K562 (cell line): ENCODE measurements at regions not wholly inside any gene's neighbourhood (a gene's known extent, or its start where the extent isn't known, plus 50 kb on each side); places are given as distances from the start of the nearest gene placed in this dataset.

Source experiments
- CBX5 ChIP-seq: IDR thresholded peaks from 2 replicates; pipeline ENCODE4 v1.6.1; 2014; ENCODE audit warnings: low read depth, borderline replicate concordance
- CHD7 ChIP-seq: fragments of 200-600 bp; sonication (generic); IDR thresholded peaks from one replicate; pipeline ENCODE4 v1.6.1; 2012; ENCODE audit warnings: mild to moderate bottlenecking, low read depth, low read length, inconsistent platforms
- DIDO1 ChIP-seq: fragments of 450-650 bp; IDR thresholded peaks from 2 replicates; pipeline ENCODE4 v1.6.1; 2016; ENCODE audit warnings: low read depth, missing biosample characterization, missing genetic modification characterization
- E2F1 ChIP-seq: sonication (generic); formaldehyde crosslinking; IDR thresholded peaks from 2 replicates; pipeline ENCODE4 v1.8.1; 2023; ENCODE audit warnings: mild to moderate bottlenecking, missing genetic modification reagents, moderate library complexity
- FOXK1 ChIP-seq: sonication (generic); formaldehyde crosslinking; IDR thresholded peaks from 2 replicates; pipeline ENCODE4 v1.8.0; 2022; ENCODE audit warnings: missing genetic modification reagents, mild to moderate bottlenecking, borderline replicate concordance
- GABPB2 ChIP-seq: fragments of 250-450 bp; sonication (Bioruptor Pico); conservative IDR thresholded peaks from 2 replicates; pipeline ENCODE4 v1.5.1; 2021; ENCODE audit warnings: mild to moderate bottlenecking
- HSF4 ChIP-seq: fragments of 250-450 bp; sonication (Bioruptor Pico); IDR thresholded peaks from 2 replicates; pipeline ENCODE4 v2.1.2; 2022; ENCODE audit warnings: mild to moderate bottlenecking, moderate library complexity, borderline replicate concordance
- MITF ChIP-seq: IDR thresholded peaks from 2 replicates; pipeline ENCODE4 v1.6.1; 2014; ENCODE audit warnings: antibody characterized with exemption
- NFE2 ChIP-seq: IDR thresholded peaks from 2 replicates; pipeline ENCODE4 v1.6.1; 2014; ENCODE audit warnings: antibody characterized with exemption, low read depth
- NR2C2 ChIP-seq, 2 experiments: fragments of 200-800 bp in 1 of 2; sonication (Bioruptor generic) in 1 of 2; sonication (generic) in 1 of 2; formaldehyde crosslinking in 1 of 2; IDR thresholded peaks; 2 replicates each; pipeline versions ENCODE4 v1.6.1 to v1.8.0; 2016 to 2022; ENCODE audit warnings: mild to moderate bottlenecking in 1 of 2, missing compliant biosample characterization in 1 of 2, missing genetic modification characterization in 1 of 2, missing genetic modification reagents in 1 of 2
- RBM22 ChIP-seq: fragments of 200-400 bp; formaldehyde crosslinking; IDR thresholded peaks from 2 replicates; pipeline ENCODE4 v1.6.1; 2018; ENCODE audit warnings: low read length, low read depth; ENCODE audit not compliant: poor library complexity, severe bottlenecking
- ZC3H4 ChIP-seq: sonication (generic); formaldehyde crosslinking; IDR thresholded peaks from 2 replicates; pipeline ENCODE4 v1.9.0; 2021; ENCODE audit warnings: missing genetic modification reagents, borderline replicate concordance
- ZNF274 ChIP-seq: IDR thresholded peaks from 2 replicates; pipeline ENCODE4 v1.6.1; 2011; ENCODE audit warnings: low read depth, mild to moderate bottlenecking, low read length, moderate library complexity, borderline replicate concordance

GRCh38 chr2:11967946-11968465 is 221.6 kb downstream of the LPIN1 start (continued):
- TF ChIP-seq E2F1 (0 out of 2 replicates have a peak, but pooled peaks have one; percentile 73), ZNF274 (peak; percentile 81; the same call in 1 of the 2 replicates), ZC3H4 (CRISPR knock-in tag) (no peak), CHD7 (no peak), NFE2 (peak; percentile 75), HSF4 (no peak), GABPB2 (no peak), MITF (peak; percentile 57), NR2C2 (CRISPR knock-in tag; IDR thresholded peaks at IDR 0.05) (no peak), NR2C2 (tag; IDR thresholded peaks at IDR 0.05) (peak; percentile 64; the same call in 1 of the 2 replicates), DIDO1 (no peak), CBX5 (no peak), FOXK1 (CRISPR knock-in tag) (no peak), RBM22 (no peak)
